ENCODE measurements at regions not wholly inside any gene's neighbourhood (a gene's known extent, or its start where the extent isn't known, plus 50 kb on each side); places are given as distances from the start of the nearest gene placed in this dataset.

DNA sequence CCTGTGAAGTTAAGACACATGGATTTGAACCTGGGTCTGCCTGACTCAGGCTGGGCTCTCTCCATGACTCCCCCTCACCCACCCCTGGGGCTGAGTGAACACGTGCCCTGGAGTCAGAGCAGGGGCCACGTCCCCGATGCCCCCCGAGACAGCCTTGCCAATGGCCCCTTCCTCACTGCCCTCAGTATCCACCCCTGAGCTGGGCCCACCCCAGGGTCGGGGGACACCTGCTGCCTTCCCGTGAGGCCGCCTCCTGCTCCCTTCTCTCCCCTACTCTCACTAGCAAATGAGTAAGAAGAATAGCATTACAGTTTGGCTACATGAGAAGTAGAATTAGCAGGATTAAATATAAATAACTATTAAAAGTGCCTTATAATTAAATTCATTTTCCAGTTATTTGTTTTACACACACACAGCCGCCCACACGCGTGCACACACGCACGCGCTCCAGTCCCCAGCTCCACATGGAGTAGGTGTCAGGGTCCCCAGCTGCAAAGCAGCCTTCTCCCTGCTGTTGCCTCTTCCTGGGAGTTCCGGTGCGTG is 117.4 kb upstream of the LINGO1 start:
- H3K36me3 ChIP-seq, result no peaks in the 10 kb centered on the region
- no peaks in the 10 kb centered on the region for H3K9me3 ChIP-seq
- H3K27ac ChIP-seq, result no peak overlapping the region
- 80 to 88% methylated on average over 11 to 15 of the region's 15 CpGs for WGBS, 2 donors
- no peaks in the 10 kb centered on the region for H3K27me3 ChIP-seq
- no peaks in the 10 kb centered on the region for H3K4me1 ChIP-seq
- TF ChIP-seq, protein P1, sequence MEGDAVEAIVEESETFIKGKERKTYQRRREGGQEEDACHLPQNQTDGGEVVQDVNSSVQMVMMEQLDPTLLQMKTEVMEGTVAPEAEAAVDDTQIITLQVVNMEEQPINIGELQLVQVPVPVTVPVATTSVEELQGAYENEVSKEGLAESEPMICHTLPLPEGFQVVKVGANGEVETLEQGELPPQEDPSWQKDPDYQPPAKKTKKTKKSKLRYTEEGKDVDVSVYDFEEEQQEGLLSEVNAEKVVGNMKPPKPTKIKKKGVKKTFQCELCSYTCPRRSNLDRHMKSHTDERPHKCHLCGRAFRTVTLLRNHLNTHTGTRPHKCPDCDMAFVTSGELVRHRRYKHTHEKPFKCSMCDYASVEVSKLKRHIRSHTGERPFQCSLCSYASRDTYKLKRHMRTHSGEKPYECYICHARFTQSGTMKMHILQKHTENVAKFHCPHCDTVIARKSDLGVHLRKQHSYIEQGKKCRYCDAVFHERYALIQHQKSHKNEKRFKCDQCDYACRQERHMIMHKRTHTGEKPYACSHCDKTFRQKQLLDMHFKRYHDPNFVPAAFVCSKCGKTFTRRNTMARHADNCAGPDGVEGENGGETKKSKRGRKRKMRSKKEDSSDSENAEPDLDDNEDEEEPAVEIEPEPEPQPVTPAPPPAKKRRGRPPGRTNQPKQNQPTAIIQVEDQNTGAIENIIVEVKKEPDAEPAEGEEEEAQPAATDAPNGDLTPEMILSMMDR (IDR thresholded peaks at IDR 0.05), result no peak
- no peak for TF ChIP-seq POLR2A (IDR thresholded peaks at IDR 0.05)
- DNase-seq, result no peak
- intact Hi-C loops (cut with DNase I), result no loop called here
- no peak overlapping the region for H3K4me3 ChIP-seq (replicated peaks in 1 of 3)

DNA sequence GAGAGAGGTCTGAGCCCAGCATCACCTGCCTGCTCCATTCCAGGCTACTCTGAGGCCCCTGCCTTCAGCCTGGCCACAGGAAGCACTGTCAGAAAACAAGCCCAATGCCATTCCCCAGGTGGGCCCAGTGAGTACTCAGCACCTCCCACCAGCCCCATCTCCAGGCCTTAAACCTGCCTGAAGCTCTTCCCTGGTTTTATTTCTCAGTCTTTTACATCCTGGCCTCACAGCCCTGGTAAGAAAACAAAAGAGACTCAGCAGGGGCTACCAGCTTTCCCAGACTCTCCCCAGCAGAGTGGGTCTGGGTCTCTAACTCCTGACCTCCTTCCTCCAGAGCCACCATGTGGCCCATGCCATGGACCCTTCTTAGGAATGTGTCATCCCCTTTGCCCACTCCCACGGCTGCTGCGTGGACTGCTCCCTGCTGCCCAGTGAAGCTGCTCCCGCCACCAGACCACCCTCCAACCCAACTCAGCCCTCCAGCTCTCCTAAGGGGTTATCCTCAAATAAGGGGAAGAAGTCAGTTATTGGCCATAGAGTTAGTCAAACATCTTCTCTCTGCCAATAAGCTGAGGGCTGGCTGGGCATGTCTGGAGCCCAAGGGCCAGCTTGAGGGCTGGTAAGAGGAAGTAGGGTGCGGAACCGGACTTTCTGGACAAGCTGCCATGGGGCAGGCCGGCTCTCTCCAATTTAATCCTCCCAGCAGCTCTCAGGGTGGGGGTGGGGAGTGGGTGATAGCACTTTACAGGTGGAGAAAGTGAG is 116.7 kb upstream of the LINGO1 start:
- Histone ChIP-seq H3K36me3 (no peaks in the 10 kb centered on the region), H3K4me1 (no peaks in the 10 kb centered on the region), H3K4me3 (replicated peaks in 1 of 3) (no peak overlapping the region), H3K9me3 (no peaks in the 10 kb centered on the region), H3K27me3 (no peaks in the 10 kb centered on the region), H3K27ac (no peak overlapping the region)
- DNase-seq, result no peak
- no peak for TF ChIP-seq POLR2A (IDR thresholded peaks at IDR 0.05)
- TF ChIP-seq, protein P1 (IDR thresholded peaks at IDR 0.05), result no peak
- 68 to 73% methylated on average over 5 to 6 of the region's 6 CpGs for WGBS, 2 donors
- intact Hi-C loops (cut with DNase I), result no loop called here

DNA sequence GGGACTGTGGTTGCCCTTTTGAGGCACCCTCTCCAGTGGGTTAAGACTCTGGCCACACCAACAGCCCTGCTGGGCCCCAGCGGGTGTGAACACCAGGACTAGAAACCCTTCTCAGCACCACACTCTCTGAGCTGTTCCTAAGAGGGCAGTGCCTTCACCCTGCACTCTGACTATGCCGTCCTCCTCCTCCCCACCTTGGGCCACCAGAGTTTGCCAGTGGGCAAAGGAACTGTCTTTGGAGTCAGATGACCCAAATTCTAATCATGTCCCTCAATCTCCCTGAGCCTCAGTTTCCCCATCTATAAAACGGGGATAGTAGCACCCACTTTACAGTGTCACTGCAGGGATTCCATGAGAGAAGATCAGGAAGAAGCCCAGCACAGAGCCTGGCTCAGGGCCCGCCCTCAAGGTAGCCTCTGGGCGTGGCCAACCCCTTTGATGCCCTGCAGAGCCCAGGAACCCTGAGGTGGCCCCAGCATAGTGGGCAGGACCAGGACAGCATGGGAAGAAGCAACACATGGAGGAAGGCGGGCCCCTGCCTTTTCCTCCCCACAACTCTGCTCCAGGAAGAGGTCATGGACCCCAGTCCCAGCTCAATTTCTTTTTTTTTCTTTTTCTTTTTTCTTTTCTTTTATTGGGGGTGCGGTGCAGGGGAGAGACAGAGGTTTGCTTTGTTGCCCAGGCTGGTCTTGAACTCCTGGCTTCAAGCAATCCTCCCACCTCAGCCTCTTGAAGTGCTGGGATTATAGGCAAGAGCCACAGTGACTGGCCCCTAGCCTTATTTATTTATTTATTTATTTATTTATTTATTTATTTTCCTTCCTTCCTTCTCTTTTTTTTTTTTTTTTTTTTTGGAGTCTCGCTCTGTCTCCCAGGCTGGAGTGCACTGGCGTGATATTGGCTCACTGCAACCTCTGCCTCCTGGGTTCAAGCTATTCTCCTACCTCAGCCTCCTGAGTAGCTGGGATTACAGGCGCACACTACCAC is 115.7 kb upstream of the LINGO1 start:
- Histone ChIP-seq H3K27ac (no peak overlapping the region), H3K27me3 (no peaks in the 10 kb centered on the region), H3K4me3 (replicated peaks in 1 of 3) (no peak overlapping the region), H3K9me3 (no peaks in the 10 kb centered on the region), H3K4me1 (no peaks in the 10 kb centered on the region), H3K36me3 (no peaks in the 10 kb centered on the region)
- intact Hi-C loops (cut with DNase I), result no loop called here
- 83 to 90% methylated on average over 10 of the region's 10 CpGs for WGBS, 2 donors
- TF ChIP-seq POLR2A (IDR thresholded peaks at IDR 0.05), result no peak
- TF ChIP-seq, protein P1 (IDR thresholded peaks at IDR 0.05), result no peak
- no peak for DNase-seq

DNA sequence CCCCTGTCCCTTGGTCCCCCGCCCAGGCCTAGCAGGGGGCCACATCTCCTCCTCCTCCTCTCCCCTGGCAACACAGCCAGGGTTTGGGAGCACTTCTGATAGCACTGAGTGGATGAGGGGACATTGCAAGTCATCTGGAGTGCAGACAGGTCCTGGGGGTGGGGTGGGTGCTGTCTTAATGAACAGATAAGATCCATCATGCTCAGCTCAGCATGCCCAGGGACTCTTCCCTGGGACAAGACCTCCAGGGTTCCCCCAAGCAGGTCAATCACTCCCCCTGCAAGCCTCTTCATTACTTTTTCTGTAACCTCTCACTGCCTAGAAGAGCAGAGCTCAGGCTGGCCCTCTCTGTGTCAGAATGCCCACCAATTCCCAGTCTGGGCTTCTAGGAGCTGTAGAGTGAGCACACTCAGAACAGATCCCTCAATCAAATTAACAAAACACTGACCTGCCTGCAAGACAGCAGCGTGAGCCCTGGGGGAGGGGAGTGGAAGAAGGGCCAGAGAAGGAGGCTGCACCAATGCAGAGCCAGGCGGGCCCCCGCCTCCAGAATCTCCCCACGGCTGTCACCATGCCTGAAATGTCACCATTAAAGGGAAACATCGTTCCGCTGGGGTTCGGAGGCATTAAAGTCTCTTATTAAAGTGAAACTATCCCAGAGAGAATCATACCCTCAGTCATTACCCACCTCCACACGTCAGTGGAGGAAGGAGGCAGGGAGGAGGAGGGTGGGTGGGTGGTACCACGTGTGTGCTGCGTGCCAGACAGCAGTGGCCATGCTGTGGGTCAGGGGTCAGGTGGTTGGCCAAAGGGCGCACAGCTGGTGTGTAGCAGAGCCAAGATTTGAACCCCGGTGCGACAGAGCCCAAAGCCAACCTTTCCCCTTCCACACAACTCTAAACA is 114.7 kb upstream of the LINGO1 start:
- intact Hi-C loops (cut with DNase I), result no loop called here
- H3K27ac ChIP-seq, result no peak overlapping the region
- H3K4me1 ChIP-seq, result no peaks in the 10 kb centered on the region
- no peaks in the 10 kb centered on the region for H3K36me3 ChIP-seq
- TF ChIP-seq, protein P1 (IDR thresholded peaks at IDR 0.05), result no peak
- TF ChIP-seq POLR2A (IDR thresholded peaks at IDR 0.05), result no peak
- H3K27me3 ChIP-seq, result no peaks in the 10 kb centered on the region
- WGBS, 2 donors, result 55 to 61% methylated on average over 14 of the region's 14 CpGs
- DNase-seq, result no peak
- H3K9me3 ChIP-seq, result no peaks in the 10 kb centered on the region
- no peak overlapping the region for H3K4me3 ChIP-seq (replicated peaks in 1 of 3)

All from thyroid gland (tissue), 4 donors.